ENCODE measurements at regions not wholly inside any gene's neighbourhood (a gene's known extent, or its start where the extent isn't known, plus 50 kb on each side); places are given as distances from the start of the nearest gene placed in this dataset.

- Histone ChIP-seq H3K4me3 (no peak overlapping the region), H3K27ac (no peak overlapping the region)
Measured at GRCh38 chr9:71609448-71609830, 158.9 kb downstream of the CEMIP2 start.

GRCh38 chr9:71608825-71609447, 159.4 kb downstream of the CEMIP2 start:
- Histone ChIP-seq H3K4me1 (peaks cover 9% of the 10 kb centered on the region), H3K4me2 (peak overlapping the region; percentile 27), H3K27me3 (no peaks in the 10 kb centered on the region), H3K9me3 (ENCODE audit: low read depth) (peaks cover 15% of the 10 kb centered on the region), H3K36me3 (no peaks in the 10 kb centered on the region), H3K27ac (no peak overlapping the region), H3K9ac (no peak overlapping the region), H3K79me2 (ENCODE audit: low read depth) (no peaks in the 10 kb centered on the region), H3K4me3 (no peak overlapping the region), H2AFZ (replicated peaks) (no peak overlapping the region), H4K20me1 (ENCODE audit: low read depth) (no peaks in the 10 kb centered on the region), H3F3A (ENCODE audit: low read depth) (peaks cover 5% of the 10 kb centered on the region)
- TF ChIP-seq EZH2 (IDR thresholded peaks at IDR 0.05) = no peak
- DNase-seq (ENCODE audit: low spot score) = peak; percentile 32
- H3K4me3 Mint-ChIP-seq = no peak overlapping the region
- peaks cover 2% of the 10 kb centered on the region for H3K4me1 Mint-ChIP-seq
- no peak overlapping the region for H3K27ac Mint-ChIP-seq
- peaks cover 2% of the 10 kb centered on the region for H3K9me3 Mint-ChIP-seq
- H3K27me3 Mint-ChIP-seq (ENCODE audit: insufficient read depth, low read depth) = peaks cover 2% of the 10 kb centered on the region
- H3K36me3 Mint-ChIP-seq = no peaks in the 10 kb centered on the region

More at GRCh38 chr9:71609448-71609830, 158.9 kb downstream of the CEMIP2 start:
- peaks cover 15% of the 10 kb centered on the region for H3K9me3 ChIP-seq (ENCODE audit: low read depth)
- no peak overlapping the region for H3K9ac ChIP-seq
- no peak overlapping the region for H3K4me3 Mint-ChIP-seq
- H3K27ac Mint-ChIP-seq = no peak overlapping the region
- no peaks in the 10 kb centered on the region for H3K27me3 ChIP-seq
- H3K36me3 Mint-ChIP-seq = no peaks in the 10 kb centered on the region
- H3K4me1 Mint-ChIP-seq = peaks cover 2% of the 10 kb centered on the region
- H4K20me1 ChIP-seq (ENCODE audit: low read depth) = no peaks in the 10 kb centered on the region
- H3K4me2 ChIP-seq = no peak overlapping the region
- H3K79me2 ChIP-seq (ENCODE audit: low read depth) = no peaks in the 10 kb centered on the region
- H3K36me3 ChIP-seq = no peaks in the 10 kb centered on the region
- TF ChIP-seq EZH2 (IDR thresholded peaks at IDR 0.05) (no peak), CTCF (IDR thresholded peaks at IDR 0.05) (no peak), EZH2phosphoT487 (IDR thresholded peaks at IDR 0.05) (no peak)
- DNase-seq (ENCODE audit: low spot score) = no peak
- peaks cover 9% of the 10 kb centered on the region for H3K4me1 ChIP-seq
- H3K27me3 Mint-ChIP-seq (ENCODE audit: insufficient read depth, low read depth) = peaks cover 2% of the 10 kb centered on the region
- peaks cover 2% of the 10 kb centered on the region for H3K9me3 Mint-ChIP-seq
- no peak overlapping the region for H2AFZ ChIP-seq (replicated peaks)
- H3F3A ChIP-seq (ENCODE audit: low read depth) = peaks cover 5% of the 10 kb centered on the region

GRCh38 chr9:71608021-71608420, 160.3 kb downstream of the CEMIP2 start:
- H3K4me3 Mint-ChIP-seq = no peak overlapping the region
- Histone ChIP-seq H3K9ac (no peak overlapping the region), H2AFZ (replicated peaks) (no peak overlapping the region), H3K36me3 (no peaks in the 10 kb centered on the region), H3K27me3 (no peaks in the 10 kb centered on the region), H3F3A (ENCODE audit: low read depth) (peaks cover 5% of the 10 kb centered on the region), H3K4me2 (no peak overlapping the region), H3K27ac (no peak overlapping the region), H3K79me2 (ENCODE audit: low read depth) (no peaks in the 10 kb centered on the region), H3K4me1 (peaks cover 9% of the 10 kb centered on the region), H3K4me3 (no peak overlapping the region), H4K20me1 (ENCODE audit: low read depth) (no peaks in the 10 kb centered on the region), H3K9me3 (ENCODE audit: low read depth) (peaks cover 15% of the 10 kb centered on the region)
- peaks cover 2% of the 10 kb centered on the region for H3K9me3 Mint-ChIP-seq
- peaks cover 2% of the 10 kb centered on the region for H3K4me1 Mint-ChIP-seq
- peaks cover 2% of the 10 kb centered on the region for H3K27me3 Mint-ChIP-seq (ENCODE audit: insufficient read depth, low read depth)
- TF ChIP-seq EZH2phosphoT487 (IDR thresholded peaks at IDR 0.05) (no peak), EZH2 (IDR thresholded peaks at IDR 0.05) (no peak), CTCF (IDR thresholded peaks at IDR 0.05) (no peak)
- no peak for DNase-seq (ENCODE audit: low spot score)
- H3K27ac Mint-ChIP-seq = no peak overlapping the region
- no peaks in the 10 kb centered on the region for H3K36me3 Mint-ChIP-seq

- H3K9ac ChIP-seq = no peak overlapping the region
- peaks cover 5% of the 10 kb centered on the region for H3F3A ChIP-seq (ENCODE audit: low read depth)
- DNase-seq (ENCODE audit: low spot score) = no peak
- Mint-ChIP-seq H3K27ac (no peak overlapping the region), H3K9me3 (peaks cover 2% of the 10 kb centered on the region), H3K36me3 (no peaks in the 10 kb centered on the region), H3K4me1 (peaks cover 2% of the 10 kb centered on the region), H3K4me3 (no peak overlapping the region), H3K27me3 (ENCODE audit: insufficient read depth, low read depth) (peaks cover 2% of the 10 kb centered on the region)
- no peak overlapping the region for H2AFZ ChIP-seq (replicated peaks)
- peaks cover 15% of the 10 kb centered on the region for H3K9me3 ChIP-seq (ENCODE audit: low read depth)
- H3K36me3 ChIP-seq = no peaks in the 10 kb centered on the region
- no peaks in the 10 kb centered on the region for H4K20me1 ChIP-seq (ENCODE audit: low read depth)
- H3K27me3 ChIP-seq = no peaks in the 10 kb centered on the region
- H3K4me2 ChIP-seq = no peak overlapping the region
- no peak overlapping the region for H3K27ac ChIP-seq
- H3K79me2 ChIP-seq (ENCODE audit: low read depth) = no peaks in the 10 kb centered on the region
- TF ChIP-seq CTCF (IDR thresholded peaks at IDR 0.05) (no peak), EZH2 (IDR thresholded peaks at IDR 0.05) (no peak), EZH2phosphoT487 (IDR thresholded peaks at IDR 0.05) (no peak)
- H3K4me3 ChIP-seq = no peak overlapping the region
- H3K4me1 ChIP-seq = peaks cover 9% of the 10 kb centered on the region
Measured at GRCh38 chr9:71607461-71607881, 160.8 kb downstream of the CEMIP2 start.
